ENCODE measurements at regions not wholly inside any gene's neighbourhood (a gene's known extent, or its start where the extent isn't known, plus 50 kb on each side); places are given as distances from the start of the nearest gene placed in this dataset.

DNA sequence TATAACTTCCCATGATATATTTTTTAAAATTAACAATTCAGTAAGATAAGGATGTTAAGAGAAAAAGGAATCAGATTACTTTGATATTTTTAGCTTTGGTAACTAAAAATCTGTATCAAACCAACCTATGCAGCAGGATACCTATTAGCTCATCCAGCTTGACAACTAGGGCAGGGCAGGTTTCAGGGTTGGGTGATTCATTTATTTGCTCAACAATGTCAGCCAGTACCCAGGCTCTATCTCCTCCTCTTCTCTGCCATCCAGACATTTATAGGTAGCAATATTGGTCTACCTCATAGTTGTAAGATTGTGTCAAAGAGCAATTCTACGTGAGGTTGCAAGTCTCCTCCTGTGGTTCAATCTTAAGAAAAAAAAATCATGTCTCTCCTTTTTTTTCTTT lies 421.9 kb downstream of the ANKRD50 start:
- H3K79me2 ChIP-seq (ENCODE audit: control insufficient read depth, insufficient read depth, low read length): no peaks in the 10 kb centered on the region
- H3K9ac ChIP-seq (ENCODE audit: low read length): no peak overlapping the region
- Mint-ChIP-seq H3K9me3 (ENCODE audit: insufficient read depth) (no peaks in the 10 kb centered on the region), H3K27me3 (no peaks in the 10 kb centered on the region), H3K4me3 (no peak overlapping the region), H3K4me1 (no peaks in the 10 kb centered on the region), H3K27ac (no peak overlapping the region)
- intact Hi-C loops (cut with micrococcal nuclease): no loop called here
- H3K27me3 ChIP-seq (replicated peaks in 1 of 4; ENCODE audit: control extremely low read depth in 1 of 4, control insufficient read depth in 3 of 4, insufficient read depth in 4 of 4, low read length in 3 of 4): no peaks in the 10 kb centered on the region
- no peak overlapping the region for H2AFZ ChIP-seq (ENCODE audit: insufficient read depth, low read depth, low read length, poor library complexity, severe bottlenecking)
- no peak overlapping the region for H3K4me3 ChIP-seq (ENCODE audit: control extremely low read depth in 1 of 5, extremely low read depth in 1 of 5, insufficient read depth in 1 of 5, low read depth in 2 of 5, low read length in 4 of 5)
- no peaks in the 10 kb centered on the region for H3K4me1 ChIP-seq (ENCODE audit: control insufficient read depth in 2 of 2, insufficient read depth in 2 of 2, low read length in 2 of 2)
- no peak overlapping the region for H3K27ac ChIP-seq (ENCODE audit: low read length in 2 of 2)
- POLR2A ChIA-PET: no interaction called here
- H4K20me1 ChIP-seq (ENCODE audit: control insufficient read depth, insufficient read depth, low read length, poor library complexity, severe bottlenecking): no peaks in the 10 kb centered on the region
- ATAC-seq (ENCODE audit: low read depth): no peak
- TF ChIP-seq, protein P1, sequence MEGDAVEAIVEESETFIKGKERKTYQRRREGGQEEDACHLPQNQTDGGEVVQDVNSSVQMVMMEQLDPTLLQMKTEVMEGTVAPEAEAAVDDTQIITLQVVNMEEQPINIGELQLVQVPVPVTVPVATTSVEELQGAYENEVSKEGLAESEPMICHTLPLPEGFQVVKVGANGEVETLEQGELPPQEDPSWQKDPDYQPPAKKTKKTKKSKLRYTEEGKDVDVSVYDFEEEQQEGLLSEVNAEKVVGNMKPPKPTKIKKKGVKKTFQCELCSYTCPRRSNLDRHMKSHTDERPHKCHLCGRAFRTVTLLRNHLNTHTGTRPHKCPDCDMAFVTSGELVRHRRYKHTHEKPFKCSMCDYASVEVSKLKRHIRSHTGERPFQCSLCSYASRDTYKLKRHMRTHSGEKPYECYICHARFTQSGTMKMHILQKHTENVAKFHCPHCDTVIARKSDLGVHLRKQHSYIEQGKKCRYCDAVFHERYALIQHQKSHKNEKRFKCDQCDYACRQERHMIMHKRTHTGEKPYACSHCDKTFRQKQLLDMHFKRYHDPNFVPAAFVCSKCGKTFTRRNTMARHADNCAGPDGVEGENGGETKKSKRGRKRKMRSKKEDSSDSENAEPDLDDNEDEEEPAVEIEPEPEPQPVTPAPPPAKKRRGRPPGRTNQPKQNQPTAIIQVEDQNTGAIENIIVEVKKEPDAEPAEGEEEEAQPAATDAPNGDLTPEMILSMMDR (IDR thresholded peaks at IDR 0.05): no peak
- H3K4me2 ChIP-seq (replicated peaks; ENCODE audit: low read depth, low read length, poor library complexity, severe bottlenecking): no peak overlapping the region
- no peaks in the 10 kb centered on the region for H3K9me3 ChIP-seq (ENCODE audit: control extremely low read depth in 1 of 3, control insufficient read depth in 2 of 3, insufficient read depth in 1 of 3, low read length in 2 of 3)
- no peak for DNase-seq
- H3K36me3 ChIP-seq (replicated peaks in 1 of 2; ENCODE audit: control extremely low read depth in 1 of 2, control insufficient read depth in 1 of 2, extremely low read depth in 1 of 2, insufficient read depth in 2 of 2, low read length in 1 of 2): no peaks in the 10 kb centered on the region
- CTCF ChIA-PET: interaction anchor here (0.6 kb wide), 1 partner anchor 11 kb away, joined by 4 read pairs; no protein-coding TSS in a partner anchor
- WGBS (ENCODE audit: insufficient coverage): no CpG with 5 or more reads among the region's 1 CpG

GRCh38 chr4:124295413-124295812 lies 417.1 kb downstream of the ANKRD50 start:
- Mint-ChIP-seq H3K4me1 (no peaks in the 10 kb centered on the region), H3K9me3 (ENCODE audit: insufficient read depth) (no peaks in the 10 kb centered on the region), H3K27ac (no peak overlapping the region), H3K27me3 (no peaks in the 10 kb centered on the region), H3K4me3 (no peak overlapping the region)
- ChIA-PET POLR2A (no interaction called here), CTCF (no interaction called here)
- H3K36me3 ChIP-seq (replicated peaks in 1 of 2; ENCODE audit: control extremely low read depth in 1 of 2, control insufficient read depth in 1 of 2, extremely low read depth in 1 of 2, insufficient read depth in 2 of 2, low read length in 1 of 2): no peaks in the 10 kb centered on the region
- H3K4me3 ChIP-seq (ENCODE audit: control extremely low read depth in 1 of 5, extremely low read depth in 1 of 5, insufficient read depth in 1 of 5, low read depth in 2 of 5, low read length in 4 of 5): no peak overlapping the region
- TF ChIP-seq EZH2 (IDR thresholded peaks at IDR 0.05; ENCODE audit: borderline replicate concordance, insufficient read depth, low read depth, low read length, poor library complexity, severe bottlenecking): no peak
- TF ChIP-seq, protein P1 (IDR thresholded peaks at IDR 0.05): no peak
- no peaks in the 10 kb centered on the region for H3K27me3 ChIP-seq (replicated peaks in 1 of 4; ENCODE audit: control extremely low read depth in 1 of 4, control insufficient read depth in 3 of 4, insufficient read depth in 4 of 4, low read length in 3 of 4)
- no peak overlapping the region for H3K9ac ChIP-seq (ENCODE audit: low read length)
- no peak overlapping the region for H3K27ac ChIP-seq (ENCODE audit: low read length in 2 of 2)
- H3K79me2 ChIP-seq (ENCODE audit: control insufficient read depth, insufficient read depth, low read length): no peaks in the 10 kb centered on the region
- H4K20me1 ChIP-seq (ENCODE audit: control insufficient read depth, insufficient read depth, low read length, poor library complexity, severe bottlenecking): no peaks in the 10 kb centered on the region
- WGBS (ENCODE audit: insufficient coverage): no CpG with 5 or more reads among the region's 1 CpG
- no peak overlapping the region for H3K4me2 ChIP-seq (replicated peaks; ENCODE audit: low read depth, low read length, poor library complexity, severe bottlenecking)
- no peak for DNase-seq
- no peak overlapping the region for H2AFZ ChIP-seq (ENCODE audit: insufficient read depth, low read depth, low read length, poor library complexity, severe bottlenecking)
- H3K9me3 ChIP-seq (ENCODE audit: control extremely low read depth in 1 of 3, control insufficient read depth in 2 of 3, insufficient read depth in 1 of 3, low read length in 2 of 3): no peaks in the 10 kb centered on the region
- ATAC-seq (ENCODE audit: low read depth): no peak
- no peaks in the 10 kb centered on the region for H3K4me1 ChIP-seq (ENCODE audit: control insufficient read depth in 2 of 2, insufficient read depth in 2 of 2, low read length in 2 of 2)
- intact Hi-C loops (cut with micrococcal nuclease): no loop called here

All from B cell (primary cell).